KMS-11 (cell line): ENCODE measurements at regions not wholly inside any gene's neighbourhood (a gene's known extent, or its start where the extent isn't known, plus 50 kb on each side); places are given as distances from the start of the nearest gene placed in this dataset.
"Not testable (repeated sequence)": the region's sequence is repeated elsewhere in the genome, so short reads cannot be mapped to it uniquely, and the experiment has no call there.

Experiments
- H2AFZ ChIP-seq: fragments of 200-600 bp; sonication (generic); 2 replicates; pipeline ENCODE4 v1.6.1; 2016; ENCODE audit warnings: antibody characterized with exemption, mixed run types, low read depth
- H3K27ac ChIP-seq: fragments of 200-600 bp; sonication (generic); 2 replicates; pipeline ENCODE4 v1.6.1; 2016; ENCODE audit warnings: mild to moderate bottlenecking, mixed run types
- H3K27me3 ChIP-seq: fragments of 200-600 bp; sonication (generic); 2 replicates; pipeline ENCODE4 v1.6.1; 2017; ENCODE audit warnings: mild to moderate bottlenecking, low read depth, mixed run types, moderate library complexity; ENCODE audit not compliant: insufficient read depth
- H3K36me3 ChIP-seq: fragments of 200-600 bp; sonication (generic); 2 replicates; pipeline ENCODE4 v1.6.1; 2017; ENCODE audit warnings: mild to moderate bottlenecking, mixed run types; ENCODE audit not compliant: insufficient read depth
- H3K4me1 ChIP-seq: fragments of 200-600 bp; sonication (generic); 2 replicates; pipeline ENCODE4 v1.6.1; 2016; ENCODE audit warnings: mild to moderate bottlenecking, low read depth, mixed run types; ENCODE audit not compliant: poor library complexity, severe bottlenecking
- H3K4me2 ChIP-seq: fragments of 200-600 bp; sonication (generic); 2 replicates; pipeline ENCODE4 v1.7.0; 2016; ENCODE audit warnings: mild to moderate bottlenecking, mixed run types
- H3K4me3 ChIP-seq: fragments of 200-600 bp; sonication (generic); IDR thresholded peaks from 2 replicates; pipeline ENCODE4 v1.6.1; 2017; ENCODE audit warnings: low read depth, low read length, mixed read lengths; ENCODE audit not compliant: insufficient read depth
- H3K79me2 ChIP-seq: fragments of 200-600 bp; sonication (generic); 2 replicates; pipeline ENCODE4 v1.6.1; 2016; ENCODE audit warnings: low read depth, mixed run types; ENCODE audit not compliant: insufficient read depth
- H3K9ac ChIP-seq: fragments of 200-600 bp; sonication (generic); 2 replicates; pipeline ENCODE4 v1.6.1; 2016; ENCODE audit warnings: mild to moderate bottlenecking, mixed run types
- H4K20me1 ChIP-seq: fragments of 200-600 bp; sonication (generic); 2 replicates; pipeline ENCODE4 v1.6.1; 2016; ENCODE audit warnings: mild to moderate bottlenecking, mixed run types; ENCODE audit not compliant: insufficient read depth
- CTCF ChIP-seq: fragments of 200-600 bp; sonication (generic); conservative IDR thresholded peaks from 2 replicates; pipeline ENCODE4 v1.6.1; 2017; ENCODE audit warnings: low read depth, mild to moderate bottlenecking, antibody characterized with exemption, low read length, moderate library complexity, mixed read lengths

DNA sequence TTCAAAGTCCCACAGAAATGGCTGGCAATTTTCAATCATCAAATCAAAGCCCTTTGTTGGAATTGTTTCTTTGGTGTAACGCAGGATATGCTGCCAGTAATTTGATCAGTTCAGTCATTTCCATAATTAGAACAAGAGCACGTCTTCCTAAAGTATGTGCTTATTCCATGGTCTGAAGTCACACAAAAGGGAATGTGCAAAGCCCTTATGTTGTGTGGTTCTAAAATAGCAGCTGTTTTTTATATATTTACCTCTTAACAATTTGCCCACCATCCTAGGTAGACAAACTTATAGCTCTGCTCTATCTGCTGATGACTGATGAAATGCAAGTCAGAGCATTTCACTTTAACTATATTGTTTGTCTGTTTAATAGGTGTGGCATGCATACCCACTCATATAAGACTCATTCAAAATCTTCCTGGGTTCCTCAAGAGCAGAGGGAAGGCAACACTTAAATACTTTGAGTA lies 176.1 kb upstream of the SLC38A2 start:
- no peak for TF ChIP-seq CTCF
- Histone ChIP-seq H3K27me3 (no peaks in the 10 kb centered on the region), H3K79me2 (no peaks in the 10 kb centered on the region), H3K9ac (no peak overlapping the region), H2AFZ (no peak overlapping the region), H3K4me2 (peak overlapping the region; percentile 88; the same call in 1 of the 2 replicates), H3K4me1 (peaks cover 78% of the 10 kb centered on the region), H3K36me3 (no peaks in the 10 kb centered on the region), H3K27ac (peak overlapping the region; percentile 91), H4K20me1 (no peaks in the 10 kb centered on the region), H3K4me3 (no peak overlapping the region)

DNA sequence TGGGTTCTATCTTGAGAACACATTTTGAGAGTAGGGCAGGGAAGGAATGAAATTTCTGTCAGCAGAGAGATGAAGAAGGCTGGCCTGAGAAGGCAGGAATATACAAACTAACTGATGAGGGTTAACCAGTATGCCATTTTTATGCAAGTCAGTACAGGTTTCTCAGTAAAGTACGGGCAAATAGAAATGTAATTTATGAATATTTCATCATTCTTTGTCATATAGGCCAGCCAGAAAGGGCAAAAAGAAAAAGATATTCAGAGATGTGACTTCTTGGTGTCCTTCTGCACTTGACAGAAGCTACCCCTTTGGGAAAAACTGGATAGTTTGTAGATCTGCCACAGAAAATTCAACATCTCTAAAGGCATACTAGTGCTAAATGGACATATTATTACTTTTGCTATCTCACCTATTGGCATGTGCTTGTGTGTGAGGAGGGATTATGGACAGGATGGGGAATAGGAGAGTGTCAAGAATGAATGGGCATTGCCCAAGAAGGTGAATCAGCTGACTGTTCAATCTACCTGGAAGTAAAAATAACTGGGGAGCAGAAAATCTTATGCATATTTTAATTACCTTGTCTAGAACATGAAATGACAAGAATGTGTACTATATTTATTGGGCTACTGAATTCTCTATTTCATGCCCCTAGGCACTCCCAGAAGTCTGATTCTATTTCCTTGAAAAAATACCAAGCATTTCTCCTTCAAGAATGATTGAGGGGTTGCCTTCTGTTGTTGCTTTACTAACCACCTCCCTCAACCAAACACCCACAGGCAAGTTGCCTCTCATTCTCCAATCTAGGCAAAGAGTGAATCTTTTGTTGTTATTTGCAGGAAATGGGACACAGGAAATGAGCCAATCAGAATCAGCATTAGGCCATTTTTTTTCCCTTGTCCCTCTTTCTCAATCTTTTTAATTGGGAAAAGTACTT lies 175.1 kb upstream of the SLC38A2 start:
- Histone ChIP-seq H3K9ac (no peak overlapping the region), H3K36me3 (no peaks in the 10 kb centered on the region), H3K27ac (peak overlapping the region; percentile 91; the same call in 1 of the 2 replicates)

GRCh38 chr12:46546634-46547273 lies 174.2 kb upstream of the SLC38A2 start:
- Histone ChIP-seq H3K27ac (peak overlapping the region; percentile 22), H3K4me1 (peaks cover 60% of the 10 kb centered on the region), H3K4me3 (no peak overlapping the region), H4K20me1 (no peaks in the 10 kb centered on the region), H3K4me2 (peak overlapping the region; percentile 51), H3K27me3 (no peaks in the 10 kb centered on the region), H2AFZ (no peak overlapping the region), H3K9ac (no peak overlapping the region), H3K36me3 (no peaks in the 10 kb centered on the region), H3K79me2 (no peaks in the 10 kb centered on the region)
- TF ChIP-seq CTCF: no peak

More for the DNA sequence above, 175.1 kb upstream of the SLC38A2 start:
- Histone ChIP-seq H3K4me1 (peaks cover 69% of the 10 kb centered on the region), H3K4me2 (peak overlapping the region; percentile 88; the same call in 1 of the 2 replicates), H3K79me2 (no peaks in the 10 kb centered on the region), H2AFZ (no peak overlapping the region), H4K20me1 (no peaks in the 10 kb centered on the region), H3K27me3 (no peaks in the 10 kb centered on the region), H3K4me3 (no peak overlapping the region)
- no peak for TF ChIP-seq CTCF

DNA sequence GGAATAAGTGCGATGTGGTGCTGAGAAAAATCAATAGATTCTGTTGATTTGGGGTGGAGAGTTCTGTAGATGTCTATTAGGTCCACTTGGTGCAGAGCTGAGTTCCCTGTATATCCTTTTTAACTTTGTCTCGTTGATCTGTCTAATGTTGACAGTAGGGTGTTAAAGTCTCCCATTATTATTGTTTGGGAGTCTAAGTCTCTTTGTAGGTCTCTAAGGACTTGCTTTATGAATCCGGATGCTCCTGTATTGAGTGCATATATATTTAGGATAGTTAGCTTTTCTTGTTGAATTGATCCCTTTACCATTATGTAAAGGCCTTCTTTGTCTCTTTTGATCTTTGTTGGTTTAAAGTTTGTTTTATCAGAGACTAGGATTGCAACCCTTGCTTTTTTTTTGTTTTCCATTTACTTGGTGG lies 170.8 kb upstream of the SLC38A2 start:
- H3K36me3 ChIP-seq, H4K20me1 ChIP-seq, H3K27ac ChIP-seq, H3K27me3 ChIP-seq, H3K4me2 ChIP-seq, H3K9ac ChIP-seq, H3K4me3 ChIP-seq, H3K79me2 ChIP-seq, H2AFZ ChIP-seq: not testable (repeated sequence)
- peaks cover 27% of the 10 kb centered on the region for H3K4me1 ChIP-seq
